ENCODE measurements at regions not wholly inside any gene's neighbourhood (a gene's known extent, or its start where the extent isn't known, plus 50 kb on each side); places are given as distances from the start of the nearest gene placed in this dataset.

- no peak for TF ChIP-seq CTCF (IDR thresholded peaks at IDR 0.05; ENCODE audit: low read depth, low read length)
- no peak for TF ChIP-seq MYC (IDR thresholded peaks at IDR 0.05; ENCODE audit: low read depth, low read length)
- TF ChIP-seq MAX (IDR thresholded peaks at IDR 0.05; ENCODE audit: low read depth, low read length), result no peak
These were observed 127.2 kb upstream of the PPP2R2D start for GRCh38 chr10:131773370-131774343.

All from NB4 (cell line).